GM23338 (cell line): ENCODE measurements at regions not wholly inside any gene's neighbourhood (a gene's known extent, or its start where the extent isn't known, plus 50 kb on each side); places are given as distances from the start of the nearest gene placed in this dataset.

ENCODE experiments used
- ATAC-seq: fragments of 200-7000 bp; cut with Tn5 transposase; 3 replicates; pipeline ENCODE4 v1.9.1; 2020
- DNase-seq: peaks from one replicate; pipeline ENCODE4 v3.0.0-alpha.2; 2015; ENCODE audit warnings: low spot score
- H2AFZ ChIP-seq: fragments of 200-600 bp; sonication (generic); 2 replicates; pipeline ENCODE4 v1.8.0; 2016; ENCODE audit warnings: antibody characterized with exemption, mild to moderate bottlenecking, moderate library complexity
- H3F3A ChIP-seq: fragments of 200-600 bp; sonication (generic); replicated peaks from 2 replicates; pipeline ENCODE4 v1.8.0; 2017; ENCODE audit warnings: antibody characterized with exemption, mixed run types, low read depth
- H3K27ac ChIP-seq: fragments of 200-600 bp; sonication (generic); 2 replicates; pipeline ENCODE4 v1.6.1; 2016; ENCODE audit warnings: low read depth
- H3K27me3 ChIP-seq: fragments of 200-600 bp; sonication (generic); 2 replicates; pipeline ENCODE4 v1.8.0; 2016; ENCODE audit warnings: mild to moderate bottlenecking, mixed run types, moderate library complexity; ENCODE audit not compliant: insufficient read depth
- H3K36me3 ChIP-seq: fragments of 200-600 bp; sonication (generic); 2 replicates; pipeline ENCODE4 v1.8.0; 2016; ENCODE audit warnings: mild to moderate bottlenecking; ENCODE audit not compliant: insufficient read depth
- H3K4me1 ChIP-seq: fragments of 200-600 bp; sonication (generic); 2 replicates; pipeline ENCODE4 v1.8.0; 2016; ENCODE audit warnings: mild to moderate bottlenecking, moderate library complexity; ENCODE audit not compliant: insufficient read depth
- H3K4me2 ChIP-seq: fragments of 200-600 bp; sonication (generic); 2 replicates; pipeline ENCODE4 v1.7.1; 2017; ENCODE audit warnings: mixed run types
- H3K4me3 ChIP-seq: fragments of 200-600 bp; sonication (generic); 2 replicates; pipeline ENCODE4 v1.6.1; 2016; ENCODE audit warnings: mixed run types
- H3K79me2 ChIP-seq: fragments of 200-600 bp; sonication (generic); replicated peaks from 2 replicates; pipeline ENCODE4 v1.8.0; 2017; ENCODE audit warnings: mild to moderate bottlenecking; ENCODE audit not compliant: insufficient read depth
- H3K9me2 ChIP-seq: fragments of 200-600 bp; sonication (generic); 2 replicates; pipeline ENCODE4 v1.8.0; 2017; ENCODE audit not compliant: insufficient read depth
- H4K20me1 ChIP-seq: fragments of 200-600 bp; sonication (generic); replicated peaks from 2 replicates; pipeline ENCODE4 v1.8.0; 2017; ENCODE audit warnings: mild to moderate bottlenecking; ENCODE audit not compliant: insufficient read depth
- H3K27ac Mint-ChIP-seq: 2 replicates; pipeline ENCODE4 v1.8.0; 2020; ENCODE audit warnings: inconsistent platforms, mild to moderate bottlenecking, moderate library complexity, mixed read lengths
- H3K27me3 Mint-ChIP-seq: 3 replicates; pipeline ENCODE4 v1.8.0; 2022; ENCODE audit warnings: low read depth, mild to moderate bottlenecking, moderate library complexity, mixed read lengths, inconsistent platforms; ENCODE audit not compliant: insufficient read depth, poor library complexity
- H3K36me3 Mint-ChIP-seq: 3 replicates; pipeline ENCODE4 v1.8.0; 2021; ENCODE audit warnings: low read depth, mild to moderate bottlenecking, inconsistent platforms, moderate library complexity, mixed read lengths
- H3K4me1 Mint-ChIP-seq: 3 replicates; pipeline ENCODE4 v1.8.0; 2020; ENCODE audit warnings: mild to moderate bottlenecking, inconsistent platforms, mixed read lengths
- H3K4me3 Mint-ChIP-seq: 3 replicates; pipeline ENCODE4 v1.8.0; 2021; ENCODE audit warnings: moderate library complexity, mild to moderate bottlenecking, inconsistent platforms, mixed read lengths
- H3K9me3 Mint-ChIP-seq: 3 replicates; pipeline ENCODE4 v1.8.0; 2020; ENCODE audit warnings: moderate library complexity, mild to moderate bottlenecking, inconsistent platforms, mixed read lengths
- CREB1 ChIP-seq: fragments of 250-450 bp; sonication (Bioruptor Pico); IDR thresholded peaks from 2 replicates; pipeline ENCODE4 v1.5.0; 2020; ENCODE audit warnings: low read depth, mild to moderate bottlenecking, moderate library complexity
- CTCF ChIP-seq, 2 experiments: fragments of 200-600 bp in 1 of 2; sonication (generic) in 1 of 2; conservative IDR thresholded peaks; 2 replicates each; pipeline versions ENCODE4 v1.5.1 to v1.6.1; 2016 to 2017; ENCODE audit warnings: antibody characterized with exemption in 2 of 2, low read depth in 2 of 2, mild to moderate bottlenecking in 2 of 2, moderate library complexity in 1 of 2
- NANOG ChIP-seq: IDR thresholded peaks from 2 replicates; pipeline ENCODE4 v1.6.1; 2016; ENCODE audit warnings: antibody characterized with exemption, borderline replicate concordance
- POLR2AphosphoS5 ChIP-seq: IDR thresholded peaks from 2 replicates; pipeline ENCODE4 v1.6.1; 2016; ENCODE audit warnings: antibody characterized with exemption, low read depth
- ZNF331 ChIP-seq: fragments of 250-450 bp; sonication (Bioruptor Pico); IDR thresholded peaks from 2 replicates; pipeline ENCODE4 v1.5.0; 2020; ENCODE audit warnings: low read depth, mild to moderate bottlenecking, moderate library complexity
- ZNF462 ChIP-seq: fragments of 250-450 bp; sonication (Bioruptor Pico); IDR thresholded peaks from 2 replicates; pipeline ENCODE4 v1.5.0; 2020; ENCODE audit warnings: mild to moderate bottlenecking, moderate library complexity
- TF ChIP-seq, protein P1 (sequence below): IDR thresholded peaks from 2 replicates; pipeline ENCODE4 v1.6.1; 2016; ENCODE audit warnings: antibody characterized with exemption

GRCh38 chr10:14425034-14425433 is 94.3 kb upstream of the FRMD4A start:
- H3K27ac ChIP-seq, result peak overlapping the region; percentile 46; the same call in 1 of the 2 replicates
- H4K20me1 ChIP-seq, result no peaks in the 10 kb centered on the region
- H3K4me1 ChIP-seq, result peaks cover 38% of the 10 kb centered on the region
- no peak overlapping the region for H3K4me3 ChIP-seq
- peaks cover 9% of the 10 kb centered on the region for H3K9me2 ChIP-seq
- Mint-ChIP-seq H3K4me3 (no peak overlapping the region), H3K9me3 (peaks cover 11% of the 10 kb centered on the region), H3K27me3 (peaks cover 2% of the 10 kb centered on the region), H3K27ac (0 out of 2 replicates have a peak overlapping the region, but pooled peaks have one; percentile 8), H3K4me1 (peaks cover 39% of the 10 kb centered on the region), H3K36me3 (peaks cover 15% of the 10 kb centered on the region; the same call in 2 of the 3 replicates)
- 0 out of 2 replicates have a peak, but pooled peaks cover 3% of the 10 kb centered on the region for H3F3A ChIP-seq
- no peak overlapping the region for H3K4me2 ChIP-seq
- peak; percentile 24 for DNase-seq
- no peaks in the 10 kb centered on the region; the same call in 1 of the 2 replicates for H3K36me3 ChIP-seq
- peak overlapping the region; percentile 23; the same call in 1 of the 2 replicates for H2AFZ ChIP-seq
- TF ChIP-seq, protein P1, sequence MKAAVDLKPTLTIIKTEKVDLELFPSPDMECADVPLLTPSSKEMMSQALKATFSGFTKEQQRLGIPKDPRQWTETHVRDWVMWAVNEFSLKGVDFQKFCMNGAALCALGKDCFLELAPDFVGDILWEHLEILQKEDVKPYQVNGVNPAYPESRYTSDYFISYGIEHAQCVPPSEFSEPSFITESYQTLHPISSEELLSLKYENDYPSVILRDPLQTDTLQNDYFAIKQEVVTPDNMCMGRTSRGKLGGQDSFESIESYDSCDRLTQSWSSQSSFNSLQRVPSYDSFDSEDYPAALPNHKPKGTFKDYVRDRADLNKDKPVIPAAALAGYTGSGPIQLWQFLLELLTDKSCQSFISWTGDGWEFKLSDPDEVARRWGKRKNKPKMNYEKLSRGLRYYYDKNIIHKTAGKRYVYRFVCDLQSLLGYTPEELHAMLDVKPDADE, result no peak
- 0 out of 2 replicates have a peak, but pooled peaks have one; percentile 4 for TF ChIP-seq ZNF462 (CRISPR knock-in tag)
- peak; percentile 63 for ATAC-seq
- H3K27me3 ChIP-seq, result no peaks in the 10 kb centered on the region
- no peaks in the 10 kb centered on the region for H3K79me2 ChIP-seq

DNA sequence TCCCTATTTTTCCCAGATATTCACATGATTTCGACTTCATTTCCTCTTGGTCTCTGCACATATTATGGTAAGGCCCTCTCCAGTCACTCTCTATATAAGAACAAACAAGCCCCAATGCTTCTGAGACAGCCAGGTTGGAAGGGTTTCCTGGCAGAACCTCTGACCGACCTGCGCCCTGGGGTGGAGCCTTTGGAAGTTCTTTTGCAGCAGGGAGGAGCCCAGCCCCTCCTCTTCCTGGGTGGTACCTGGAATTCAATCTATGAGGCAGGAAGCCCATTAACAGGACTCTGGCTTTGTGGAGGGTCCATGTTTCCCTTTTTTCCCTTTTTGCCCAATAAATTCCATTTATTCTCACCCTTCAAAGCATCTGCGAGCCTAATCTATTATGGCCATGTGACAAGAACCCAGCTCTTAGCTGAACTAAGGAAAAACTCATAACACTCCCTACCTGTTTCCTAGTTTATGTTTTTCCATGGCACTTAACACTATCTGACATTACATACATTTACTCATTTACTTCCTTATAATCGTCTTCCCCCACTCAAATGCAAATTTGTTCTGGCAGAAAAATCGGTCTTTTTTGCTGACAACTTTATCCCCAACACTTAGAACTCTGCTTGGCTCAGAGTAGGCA is 92.5 kb upstream of the FRMD4A start:
- Histone ChIP-seq H3K79me2 (no peaks in the 10 kb centered on the region), H3K27ac (no peak overlapping the region), H3F3A (0 out of 2 replicates have a peak, but pooled peaks cover 3% of the 10 kb centered on the region), H2AFZ (peak overlapping the region; percentile 60; the same call in 1 of the 2 replicates), H3K4me1 (peaks cover 23% of the 10 kb centered on the region), H3K36me3 (no peaks in the 10 kb centered on the region; the same call in 1 of the 2 replicates), H3K4me2 (no peak overlapping the region), H4K20me1 (no peaks in the 10 kb centered on the region), H3K9me2 (peaks cover 13% of the 10 kb centered on the region), H3K27me3 (no peaks in the 10 kb centered on the region), H3K4me3 (no peak overlapping the region)
- ATAC-seq (no peak), DNase-seq (no peak)
- Mint-ChIP-seq H3K27ac (no peak overlapping the region), H3K9me3 (peaks cover 11% of the 10 kb centered on the region), H3K4me1 (peaks cover 23% of the 10 kb centered on the region), H3K27me3 (peaks cover 2% of the 10 kb centered on the region), H3K4me3 (no peak overlapping the region), H3K36me3 (peaks cover 15% of the 10 kb centered on the region; the same call in 2 of the 3 replicates)
- no peak for TF ChIP-seq POLR2AphosphoS5
- TF ChIP-seq ZNF331 (CRISPR knock-in tag), result no peak
- TF ChIP-seq NANOG, result no peak
- TF ChIP-seq CREB1, result no peak
- no peak for TF ChIP-seq CTCF (conservative IDR thresholded peaks at IDR 0.05; ENCODE audit: low read depth in 2 of 2)
